ENCODE measurements at regions not wholly inside any gene's neighbourhood (a gene's known extent, or its start where the extent isn't known, plus 50 kb on each side); places are given as distances from the start of the nearest gene placed in this dataset.
A peak's percentile ranks its signal among the peaks of the same experiment; 100 is the strongest.
"Not testable (repeated sequence)": the region's sequence is repeated elsewhere in the genome, so short reads cannot be mapped to it uniquely, and the experiment has no call there.

GRCh38 chr7:73918926-73919693 is 58.2 kb downstream of the TMEM270 start:
- DNase-seq = no peak

- DNase-seq = no peak
Measured at GRCh38 chr7:73919694-73920375, 58.9 kb downstream of the TMEM270 start.

- no peak for DNase-seq
Measured at GRCh38 chr7:73920406-73921134, 59.6 kb downstream of the TMEM270 start.

GRCh38 chr7:73921623-73922528 is 60.9 kb downstream of the TMEM270 start:
- no peak for DNase-seq

- DNase-seq = not testable (repeated sequence)
Measured at GRCh38 chr7:73928644-73929043, 67.7 kb downstream of the TMEM270 start.

GRCh38 chr7:73931502-73931901 is 70.5 kb downstream of the TMEM270 start:
- DNase-seq = no peak

GRCh38 chr7:73932364-73932763 is 71.4 kb downstream of the TMEM270 start:
- DNase-seq = no peak

- no peak for DNase-seq
Measured at GRCh38 chr7:73933091-73933490, 72.1 kb downstream of the TMEM270 start.

GRCh38 chr7:73936967-73937366 is 76.0 kb downstream of the TMEM270 start:
- DNase-seq = no peak

- not testable (repeated sequence) for DNase-seq
Measured at GRCh38 chr7:73937650-73938049, 76.7 kb downstream of the TMEM270 start.

- DNase-seq = no peak
Measured at GRCh38 chr7:73939528-73939927, 78.6 kb downstream of the TMEM270 start.

GRCh38 chr7:73940701-73941238 is 79.8 kb downstream of the TMEM270 start:
- DNase-seq = no peak

GRCh38 chr7:73941836-73942551 is 81.0 kb downstream of the TMEM270 start:
- no peak for DNase-seq

GRCh38 chr7:73945022-73945421 is 83.0 kb upstream of the ELN start:
- DNase-seq = no peak

GRCh38 chr7:73948287-73948686 is 79.7 kb upstream of the ELN start:
- DNase-seq = no peak

GRCh38 chr7:73952266-73952665 is 75.7 kb upstream of the ELN start:
- no peak for DNase-seq

GRCh38 chr7:73954181-73954580 is 73.8 kb upstream of the ELN start:
- peak in 1 of 2 experiments; percentile 12 for DNase-seq

- DNase-seq = no peak
Measured at GRCh38 chr7:73954861-73955260, 73.1 kb upstream of the ELN start.

- DNase-seq = no peak
Measured at GRCh38 chr7:73960548-73960947, 67.4 kb upstream of the ELN start.

GRCh38 chr7:73961991-73962390 is 66.0 kb upstream of the ELN start:
- not testable (repeated sequence) for DNase-seq

- DNase-seq = no peak
Measured at GRCh38 chr7:73963252-73963822, 64.6 kb upstream of the ELN start.
